T-cell (primary cell): ENCODE measurements at regions not wholly inside any gene's neighbourhood (a gene's known extent, or its start where the extent isn't known, plus 50 kb on each side); places are given as distances from the start of the nearest gene placed in this dataset.

Experiments used
- ATAC-seq, 4 experiments: fragments of 200-7000 bp in 3 of 4; fragments of 150-1000 bp in 1 of 4; cut with Tn5 transposase; replicated peaks in 1 of 4; 1 replicate in 3 of 4; 2 replicates in 1 of 4; pipeline ENCODE4 v1.10.0; 2021; ENCODE audit warnings: moderate library complexity in 3 of 4, mild to moderate bottlenecking in 2 of 4, moderate number of reproducible peaks in 1 of 4
- CTCF ChIA-PET, 2 donors: fragments of 300-600 bp; sonication (Branson Sonifier 250); formaldehyde crosslinking; loops; one replicate each; lab custom pipeline; 2022; ENCODE audit warnings: antibody characterized with exemption in 2 of 2; lab: Charles Lee
- POLR2A ChIA-PET, 2 donors: fragments of 300-600 bp; sonication (Branson Sonifier 250); formaldehyde crosslinking; loops; one replicate each; lab custom pipeline; 2022; ENCODE audit warnings: antibody characterized with exemption in 2 of 2; lab: Charles Lee
- DNase-seq, 35 experiments: peaks; one replicate each; pipeline versions ENCODE4 v3.0.0 to v3.0.0-alpha.2; 2013 to 2023
- H3K27ac ChIP-seq: one replicate; pipeline ENCODE4 v1.5.1; 2013; ENCODE audit warnings: low read length
- H3K27me3 ChIP-seq, 2 experiments: replicated peaks in 1 of 2; 1 replicate in 1 of 2; 2 replicates in 1 of 2; pipeline versions ENCODE4 v1.6.1 to v1.7.0; 2013; ENCODE audit warnings: low read length in 1 of 2, mixed read lengths in 1 of 2; ENCODE audit not compliant: control insufficient read depth in 2 of 2, insufficient read depth in 2 of 2; ENCODE audit errors: extremely low read depth in 1 of 2
- H3K36me3 ChIP-seq, 2 donors: 1 replicate in 1 of 2; 2 replicates in 1 of 2; pipeline versions ENCODE4 v1.6.1 to v1.7.0; 2013; ENCODE audit warnings: low read length in 1 of 2; ENCODE audit not compliant: control insufficient read depth in 2 of 2, insufficient read depth in 1 of 2; ENCODE audit errors: extremely low read depth in 1 of 2
- H3K4me1 ChIP-seq, 2 experiments: 1 replicate in 1 of 2; 2 replicates in 1 of 2; pipeline versions ENCODE4 v1.6.1 to v1.7.0; 2013; ENCODE audit warnings: low read length in 2 of 2, mixed read lengths in 1 of 2; ENCODE audit not compliant: insufficient read depth in 2 of 2, control insufficient read depth in 1 of 2; ENCODE audit errors: extremely low read depth in 1 of 2
- H3K4me3 ChIP-seq, 2 donors: 1 replicate in 1 of 2; 2 replicates in 1 of 2; pipeline versions ENCODE4 v1.5.1 to v1.7.0; 2013; ENCODE audit warnings: mild to moderate bottlenecking in 2 of 2, low read length in 1 of 2, moderate library complexity in 1 of 2; ENCODE audit not compliant: control insufficient read depth in 1 of 2; ENCODE audit errors: extremely low read depth in 1 of 2
- H3K9me3 ChIP-seq: 2 replicates; pipeline ENCODE4 v1.7.0; 2013
- H3K27ac Mint-ChIP-seq, 2 donors: one replicate each; pipeline ENCODE4 v1.8.0; 2020 to 2021; ENCODE audit warnings: mild to moderate bottlenecking in 2 of 2, mixed read lengths in 2 of 2
- H3K27me3 Mint-ChIP-seq, 2 donors: one replicate each; pipeline ENCODE4 v1.8.0; 2021 to 2022; ENCODE audit warnings: mixed read lengths in 2 of 2
- H3K36me3 Mint-ChIP-seq: one replicate; pipeline ENCODE4 v1.8.0; 2021; ENCODE audit warnings: mixed read lengths
- H3K4me1 Mint-ChIP-seq, 3 donors: one replicate each; pipeline ENCODE4 v1.8.0; 2020 to 2022; ENCODE audit warnings: mixed read lengths in 3 of 3, mild to moderate bottlenecking in 1 of 3
- H3K4me3 Mint-ChIP-seq, 3 donors: one replicate each; pipeline ENCODE4 v1.8.0; 2020 to 2022; ENCODE audit warnings: mild to moderate bottlenecking in 3 of 3, mixed read lengths in 3 of 3, moderate library complexity in 3 of 3
- H3K9me3 Mint-ChIP-seq, 3 donors: one replicate each; pipeline ENCODE4 v1.8.0; 2020 to 2022; ENCODE audit warnings: mixed read lengths in 3 of 3
- WGBS: methylation state at CpG from one replicate; pipeline ENCODE4 v1.1.5; 2013; ENCODE audit warnings: missing lambda C conversion rate; ENCODE audit not compliant: insufficient coverage; 5-methylcytosine and 5-hydroxymethylcytosine counted together

- H3K27me3 ChIP-seq, result no peaks in the 10 kb centered on the region
- no peaks in the 10 kb centered on the region for H3K9me3 ChIP-seq
- no peak for ATAC-seq
- no peaks in the 10 kb centered on the region for H3K36me3 ChIP-seq
- H3K36me3 Mint-ChIP-seq, result no peaks in the 10 kb centered on the region
- no peak overlapping the region for H3K4me3 ChIP-seq
- no peaks in the 10 kb centered on the region for H3K27me3 Mint-ChIP-seq
- H3K4me3 Mint-ChIP-seq, result no peak overlapping the region
- ChIA-PET POLR2A (no interaction called here), CTCF (no interaction called here)
- WGBS, result no CpG with 5 or more reads among the region's 3 CpGs
- no peak overlapping the region for H3K27ac Mint-ChIP-seq
- no peaks in the 10 kb centered on the region for H3K4me1 Mint-ChIP-seq
- no peaks in the 10 kb centered on the region for H3K4me1 ChIP-seq
- no peak overlapping the region for H3K27ac ChIP-seq
- no peak for DNase-seq
- peaks cover 4 to 15% (median 8%) of the 10 kb centered on the region in 3 donors for H3K9me3 Mint-ChIP-seq
Measured at GRCh38 chr2:117436697-117437096, 377.8 kb upstream of the DDX18 start.

GRCh38 chr2:117470311-117471095, 344.0 kb upstream of the DDX18 start:
- ATAC-seq (no peak), DNase-seq (peak in 1 of 35 experiments; percentile 25)
- H3K4me1 ChIP-seq, result no peaks in the 10 kb centered on the region
- ChIA-PET CTCF (no interaction called here), POLR2A (no interaction called here)
- no peaks in the 10 kb centered on the region for H3K27me3 Mint-ChIP-seq
- no peaks in the 10 kb centered on the region for H3K9me3 ChIP-seq
- no peaks in the 10 kb centered on the region for H3K36me3 Mint-ChIP-seq
- H3K27ac Mint-ChIP-seq, result no peak overlapping the region
- no peaks in the 10 kb centered on the region for H3K27me3 ChIP-seq
- peaks cover 9 to 23% (median 13%) of the 10 kb centered on the region in 3 donors for H3K9me3 Mint-ChIP-seq
- WGBS, result 66% methylated on average over 4 of the region's 7 CpGs
- no peak overlapping the region for H3K4me3 Mint-ChIP-seq
- no peaks in the 10 kb centered on the region for H3K36me3 ChIP-seq
- H3K4me1 Mint-ChIP-seq, result no peaks in the 10 kb centered on the region
- H3K27ac ChIP-seq, result no peak overlapping the region
- H3K4me3 ChIP-seq, result no peak overlapping the region

- ChIA-PET CTCF (no interaction called here), POLR2A (no interaction called here)
- Histone ChIP-seq H3K27me3 (no peaks in the 10 kb centered on the region), H3K4me1 (no peaks in the 10 kb centered on the region), H3K27ac (no peak overlapping the region), H3K9me3 (peaks cover 3% of the 10 kb centered on the region), H3K36me3 (no peaks in the 10 kb centered on the region), H3K4me3 (no peak overlapping the region)
- WGBS, result 17% methylated on average over 1 of the region's 1 CpG
- DNase-seq (no peak), ATAC-seq (no peak)
- H3K27ac Mint-ChIP-seq, result no peak overlapping the region
- no peaks in the 10 kb centered on the region for H3K4me1 Mint-ChIP-seq
- H3K4me3 Mint-ChIP-seq, result no peak overlapping the region
- H3K36me3 Mint-ChIP-seq, result no peaks in the 10 kb centered on the region
- peaks cover 20 to 42% (median 26%) of the 10 kb centered on the region in 3 donors for H3K9me3 Mint-ChIP-seq
- peaks cover 0 to 2% of the 10 kb centered on the region in 2 donors for H3K27me3 Mint-ChIP-seq
Measured at GRCh38 chr2:117481608-117482007, 332.9 kb upstream of the DDX18 start.

GRCh38 chr2:117485588-117485987, 328.9 kb upstream of the DDX18 start:
- ChIA-PET POLR2A (no interaction called here), CTCF (no interaction called here)
- no peaks in the 10 kb centered on the region for H3K4me1 Mint-ChIP-seq
- no peak overlapping the region for H3K27ac Mint-ChIP-seq
- H3K36me3 Mint-ChIP-seq, result no peaks in the 10 kb centered on the region
- Histone ChIP-seq H3K9me3 (no peaks in the 10 kb centered on the region), H3K4me3 (no peak overlapping the region), H3K27me3 (no peaks in the 10 kb centered on the region), H3K36me3 (no peaks in the 10 kb centered on the region), H3K27ac (no peak overlapping the region), H3K4me1 (no peaks in the 10 kb centered on the region)
- peaks cover 0 to 2% of the 10 kb centered on the region in 2 donors for H3K27me3 Mint-ChIP-seq
- WGBS, result 8% methylated on average over 1 of the region's 3 CpGs
- peaks cover 8 to 18% (median 15%) of the 10 kb centered on the region in 3 donors for H3K9me3 Mint-ChIP-seq
- ATAC-seq, result no peak
- H3K4me3 Mint-ChIP-seq, result no peak overlapping the region
- DNase-seq, result no peak

DNA sequence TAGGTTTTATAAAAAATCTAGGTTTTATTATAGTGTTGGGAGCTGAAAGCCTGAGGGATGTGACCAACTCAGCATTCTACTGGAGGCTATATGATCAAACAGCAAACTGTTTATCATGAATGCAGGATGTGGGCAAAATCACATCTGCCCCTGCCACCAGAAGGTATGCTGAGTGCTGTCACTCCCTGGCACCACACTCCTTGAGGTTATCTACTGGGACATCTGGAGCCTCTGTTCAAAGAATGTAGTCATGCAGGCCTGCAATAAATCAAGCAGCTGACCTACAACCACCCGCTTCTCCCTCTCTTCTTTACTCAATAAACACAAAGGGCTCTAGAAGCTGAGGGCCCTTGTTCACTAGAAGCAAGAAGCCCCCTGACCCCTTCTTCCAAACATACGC, 328.4 kb upstream of the DDX18 start:
- H3K27ac Mint-ChIP-seq, result no peak overlapping the region
- CTCF ChIA-PET, result no interaction called here
- DNase-seq, result no peak
- Histone ChIP-seq H3K4me3 (no peak overlapping the region), H3K36me3 (no peaks in the 10 kb centered on the region), H3K9me3 (no peaks in the 10 kb centered on the region), H3K27ac (no peak overlapping the region), H3K4me1 (no peaks in the 10 kb centered on the region), H3K27me3 (no peaks in the 10 kb centered on the region)
- H3K4me3 Mint-ChIP-seq, result no peak overlapping the region
- no peaks in the 10 kb centered on the region for H3K4me1 Mint-ChIP-seq
- H3K36me3 Mint-ChIP-seq, result no peaks in the 10 kb centered on the region
- peaks cover 0 to 2% of the 10 kb centered on the region in 2 donors for H3K27me3 Mint-ChIP-seq
- peaks cover 8 to 18% (median 16%) of the 10 kb centered on the region in 3 donors for H3K9me3 Mint-ChIP-seq
- no peak for ATAC-seq
- WGBS, result 75% methylated on average over 2 of the region's 2 CpGs
- POLR2A ChIA-PET, result no interaction called here

GRCh38 chr2:117492209-117492851, 322.2 kb upstream of the DDX18 start:
- ChIA-PET CTCF (no interaction called here), POLR2A (no interaction called here)
- Mint-ChIP-seq H3K9me3 (peaks cover 5 to 13% (median 7%) of the 10 kb centered on the region in 3 donors), H3K27me3 (no peaks in the 10 kb centered on the region), H3K36me3 (no peaks in the 10 kb centered on the region), H3K4me1 (no peaks in the 10 kb centered on the region), H3K4me3 (no peak overlapping the region), H3K27ac (no peak overlapping the region)
- no peaks in the 10 kb centered on the region for H3K4me1 ChIP-seq
- H3K36me3 ChIP-seq, result no peaks in the 10 kb centered on the region
- ATAC-seq (no peak), DNase-seq (no peak)
- no peaks in the 10 kb centered on the region for H3K9me3 ChIP-seq
- H3K27ac ChIP-seq, result no peak overlapping the region
- H3K4me3 ChIP-seq, result no peak overlapping the region
- no peaks in the 10 kb centered on the region for H3K27me3 ChIP-seq
- no CpG with 5 or more reads among the region's 3 CpGs for WGBS
